SW480 (cell line): ENCODE measurements at regions not wholly inside any gene's neighbourhood (a gene's known extent, or its start where the extent isn't known, plus 50 kb on each side); places are given as distances from the start of the nearest gene placed in this dataset.
A peak's percentile ranks its signal among the peaks of the same experiment; 100 is the strongest.
"Not testable (repeated sequence)": the region's sequence is repeated elsewhere in the genome, so short reads cannot be mapped to it uniquely, and the experiment has no call there.

Experiments
- DNase-seq: peaks from one replicate; pipeline ENCODE4 v3.0.0-alpha.2; 2016; ENCODE audit warnings: low spot score

DNA sequence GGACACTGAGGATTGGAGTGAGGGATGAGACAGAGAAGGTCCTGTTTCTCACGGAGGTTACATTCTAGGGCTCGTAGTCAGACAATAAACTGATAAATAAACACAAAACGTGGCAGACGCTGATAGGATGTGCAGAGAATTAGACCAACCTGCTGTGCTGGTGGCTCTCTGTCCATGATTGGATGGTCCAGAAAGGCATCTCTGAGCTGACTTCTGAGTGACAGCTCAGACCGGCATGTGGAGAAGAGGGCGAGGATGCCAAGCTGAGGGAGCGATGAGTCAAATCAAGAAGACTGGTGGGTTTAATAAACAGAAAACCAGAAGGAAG is 132.3 kb upstream of the TAF11L2 start:
- DNase-seq, result peak; percentile 29

DNA sequence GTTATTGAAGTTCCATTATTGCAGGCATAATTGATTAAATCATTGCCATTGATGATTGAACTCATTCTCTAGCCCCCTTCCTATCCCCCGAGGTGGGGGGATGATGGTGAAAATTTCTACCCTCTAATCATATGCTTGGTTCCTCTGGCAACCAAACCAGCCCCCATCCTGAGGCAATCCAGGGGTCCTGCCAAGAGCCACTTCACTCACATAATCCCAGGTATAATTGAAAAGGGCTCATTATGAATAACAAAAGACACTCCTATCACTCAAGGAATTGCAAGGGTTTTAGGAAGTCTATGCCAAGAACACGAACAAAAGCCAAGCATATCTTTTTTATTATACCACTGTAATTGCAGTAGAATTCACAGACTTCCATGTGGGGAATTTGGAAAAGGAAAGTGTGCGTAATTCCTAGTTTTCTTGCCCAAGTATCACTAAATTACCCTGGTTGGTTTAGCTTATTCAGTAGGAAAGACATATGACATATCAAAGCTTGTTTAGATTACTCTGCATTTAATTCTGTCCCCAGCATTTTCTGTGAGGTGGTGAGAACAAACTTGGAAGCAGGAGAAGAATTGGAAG is 130.7 kb upstream of the TAF11L2 start:
- DNase-seq, result no peak

DNA sequence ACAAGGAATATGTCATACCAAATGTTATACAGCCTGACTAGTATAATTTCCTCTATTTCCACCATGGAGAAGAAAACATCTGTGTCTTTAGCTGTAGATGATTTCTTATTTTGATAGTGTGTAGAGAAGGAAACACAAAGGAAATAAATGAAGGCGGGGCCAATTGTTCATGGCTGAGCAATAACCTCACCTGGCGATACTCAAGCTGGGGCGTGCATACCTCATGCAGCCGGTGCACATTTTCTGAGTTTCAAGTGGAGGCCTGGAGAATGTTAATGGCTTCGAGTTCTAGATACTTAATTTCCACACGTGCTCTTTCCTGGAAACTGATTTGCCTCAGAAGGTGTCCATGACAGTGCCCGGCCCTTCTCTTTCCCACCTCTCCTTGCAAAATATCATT is 127.4 kb upstream of the TAF11L2 start:
- no peak for DNase-seq

DNA sequence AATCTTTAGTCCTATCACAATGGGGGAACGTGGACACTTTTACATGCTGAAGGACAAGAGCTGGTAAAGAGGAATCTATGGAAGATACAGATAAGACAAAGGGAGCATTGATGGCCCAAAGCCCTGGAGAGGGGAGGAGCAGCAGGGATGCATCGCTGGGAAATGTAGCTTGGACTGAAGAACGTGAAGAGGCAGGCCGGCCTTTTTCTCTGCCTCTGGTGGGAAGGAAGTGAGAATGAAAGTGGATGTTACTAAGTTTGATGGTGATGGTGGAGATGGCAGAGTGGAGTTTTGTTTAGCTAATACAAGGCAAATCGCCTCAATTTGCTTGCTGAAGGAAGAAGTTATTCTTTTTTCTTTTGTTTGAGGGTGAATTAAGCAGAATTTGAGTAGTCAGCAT is 124.6 kb upstream of the TAF11L2 start:
- no peak for DNase-seq

DNA sequence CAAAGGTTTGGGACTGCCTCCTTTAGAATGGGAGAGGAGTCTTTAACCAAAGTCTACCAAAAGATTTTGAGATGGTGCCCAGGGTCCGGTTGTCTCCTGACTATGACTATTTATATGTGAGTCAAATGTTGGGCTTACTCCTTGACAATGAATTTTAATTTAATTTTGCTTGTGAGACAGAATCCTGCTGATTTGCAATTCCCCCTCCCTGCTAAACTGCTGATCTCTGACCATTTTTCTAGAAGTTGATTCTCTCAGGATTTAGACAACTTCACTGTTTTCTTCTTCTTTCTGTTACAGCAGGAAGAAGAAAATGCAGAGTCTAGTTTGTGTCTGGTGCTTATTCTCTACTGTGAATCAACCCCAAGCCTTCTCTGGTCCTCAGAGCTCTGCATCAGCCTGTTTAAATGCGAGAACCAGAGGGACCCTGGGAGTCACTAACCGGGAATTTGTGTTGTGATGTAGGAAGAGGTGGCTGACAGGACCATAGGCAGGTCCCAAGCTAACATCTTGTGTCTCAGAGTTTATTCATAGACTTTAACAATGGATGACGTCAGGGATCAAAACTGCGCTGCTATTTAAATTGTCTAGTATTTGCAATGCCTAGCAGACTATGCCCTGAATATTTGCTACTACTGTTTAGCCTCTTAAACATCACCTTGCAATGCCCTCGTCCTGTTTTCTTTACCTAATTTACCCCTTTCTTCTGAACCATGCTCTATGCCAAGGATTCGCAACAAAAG is 124.0 kb upstream of the TAF11L2 start:
- DNase-seq, result no peak

DNA sequence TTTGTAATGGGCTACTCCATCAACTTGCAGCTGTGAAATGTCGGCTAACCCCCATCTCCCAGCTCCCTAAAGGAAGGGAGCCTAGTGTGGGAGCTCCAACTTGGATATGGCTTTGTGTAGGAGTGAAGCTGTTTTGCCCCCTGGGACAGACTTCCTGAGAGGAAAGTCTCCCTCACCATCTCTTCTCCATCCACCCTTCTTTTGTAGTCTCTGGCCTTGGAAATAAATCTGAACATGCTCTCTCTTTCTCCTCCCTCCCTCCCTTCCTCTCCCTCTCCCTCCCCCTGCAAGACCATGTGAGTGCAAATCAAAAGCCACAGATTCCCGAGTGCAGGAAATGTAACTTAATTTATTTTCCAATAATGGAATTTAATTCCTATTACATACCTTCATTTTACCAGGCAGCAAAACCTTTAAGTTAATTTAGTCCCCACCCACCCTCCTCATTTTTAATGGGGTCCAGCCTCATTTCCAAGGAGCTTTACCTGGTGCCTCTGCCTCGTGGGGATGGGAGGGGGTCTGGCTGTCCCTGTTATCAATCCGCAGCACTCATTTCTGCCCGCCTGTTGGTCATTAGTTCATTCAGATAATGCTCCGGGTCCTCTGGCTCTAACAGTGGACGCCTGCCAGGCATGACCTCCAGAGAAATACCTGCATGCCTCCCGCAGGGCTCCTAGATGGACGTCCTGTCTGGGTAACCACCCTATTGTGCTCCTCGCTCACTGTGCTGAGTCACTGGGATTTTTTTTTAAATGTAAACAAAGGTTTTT is 122.9 kb upstream of the TAF11L2 start:
- DNase-seq, result peak; percentile 76

DNA sequence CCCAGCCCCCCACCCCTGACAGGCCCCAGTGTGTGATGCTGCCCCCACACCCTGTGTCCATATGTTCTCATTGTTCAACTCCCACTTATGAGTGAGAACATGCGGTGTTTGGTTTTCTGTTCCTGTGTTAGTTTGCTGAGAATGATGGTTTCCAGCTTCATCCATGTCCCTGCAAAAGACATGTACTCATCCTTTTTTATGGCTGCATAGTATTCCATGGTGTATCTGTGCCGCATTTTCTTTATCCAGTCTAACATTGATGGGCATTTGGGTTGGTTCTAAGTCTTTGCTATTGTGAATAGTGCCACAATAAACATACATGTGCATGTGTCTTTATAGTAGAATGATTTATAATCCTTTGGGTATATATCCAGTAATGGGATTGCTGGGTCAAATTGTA is 122.1 kb upstream of the TAF11L2 start:
- not testable (repeated sequence) for DNase-seq

DNA sequence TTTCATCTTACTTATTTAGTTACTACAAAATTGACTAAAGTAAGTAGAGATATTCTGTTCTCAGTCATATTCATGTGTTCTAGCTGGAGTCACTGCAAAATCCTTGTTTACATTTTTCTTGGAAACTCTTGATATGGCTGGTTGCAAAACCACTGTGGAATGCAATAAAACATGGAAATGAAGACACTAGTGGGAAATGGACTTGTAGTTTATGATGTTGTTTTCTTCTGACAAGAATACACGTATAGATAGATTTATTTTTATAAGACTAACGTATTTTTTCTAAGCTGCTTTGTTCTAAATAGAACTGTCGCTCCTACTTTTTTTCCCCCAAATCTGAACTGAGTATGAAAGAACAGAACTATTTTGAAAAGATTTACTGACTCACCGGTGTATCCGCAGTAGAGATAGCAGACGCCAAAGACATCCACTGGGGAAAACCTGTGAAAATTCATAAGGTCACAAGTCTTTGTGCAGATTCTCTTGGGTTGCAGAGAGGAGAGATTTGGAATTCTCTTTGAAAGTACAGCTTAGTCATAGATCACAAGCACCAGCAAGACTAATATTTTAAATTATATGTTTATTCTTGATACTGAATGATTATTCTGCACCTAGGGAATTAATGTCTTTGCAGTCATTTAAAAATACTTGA is 119.6 kb upstream of the TAF11L2 start:
- DNase-seq, result no peak

DNA sequence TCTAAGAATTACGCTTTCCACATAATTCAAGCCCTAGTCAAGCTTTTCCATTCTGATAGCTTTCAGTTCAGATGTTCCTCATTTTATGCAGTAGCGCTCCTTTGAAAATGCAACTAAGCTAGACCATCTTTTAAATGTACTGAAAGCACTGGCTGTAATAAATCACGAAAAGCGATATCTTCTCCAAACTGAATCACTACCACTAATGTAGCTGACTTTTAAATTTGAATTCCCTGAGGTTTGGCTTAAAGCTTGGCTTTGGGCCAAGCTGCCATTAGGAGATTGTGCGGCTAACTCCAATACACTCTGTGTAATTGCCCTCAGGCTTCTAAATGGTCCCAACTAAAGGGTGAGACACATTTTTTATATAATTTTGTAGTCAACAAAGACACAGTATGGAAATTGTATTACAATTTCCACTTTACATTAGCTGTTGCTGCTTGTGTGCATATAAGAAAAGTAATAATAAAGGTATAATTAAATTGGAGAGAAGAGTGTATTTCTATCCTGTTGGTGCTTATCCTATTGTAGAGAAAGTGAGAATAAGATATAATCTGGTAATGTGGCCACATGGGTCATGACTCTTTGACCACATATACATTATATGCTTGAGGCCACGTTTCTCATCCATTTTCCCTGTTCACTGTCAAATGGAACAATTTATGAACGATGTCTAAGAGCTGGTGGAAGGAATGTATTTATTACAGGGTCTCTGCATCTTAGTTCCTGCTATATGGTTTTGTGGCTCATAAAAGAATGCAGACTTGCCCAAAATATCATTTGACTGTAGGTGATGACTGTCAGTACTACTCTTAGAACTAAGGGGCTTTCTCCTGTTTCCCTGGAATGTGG is 118.7 kb upstream of the TAF11L2 start:
- DNase-seq, result peak; percentile 32

DNA sequence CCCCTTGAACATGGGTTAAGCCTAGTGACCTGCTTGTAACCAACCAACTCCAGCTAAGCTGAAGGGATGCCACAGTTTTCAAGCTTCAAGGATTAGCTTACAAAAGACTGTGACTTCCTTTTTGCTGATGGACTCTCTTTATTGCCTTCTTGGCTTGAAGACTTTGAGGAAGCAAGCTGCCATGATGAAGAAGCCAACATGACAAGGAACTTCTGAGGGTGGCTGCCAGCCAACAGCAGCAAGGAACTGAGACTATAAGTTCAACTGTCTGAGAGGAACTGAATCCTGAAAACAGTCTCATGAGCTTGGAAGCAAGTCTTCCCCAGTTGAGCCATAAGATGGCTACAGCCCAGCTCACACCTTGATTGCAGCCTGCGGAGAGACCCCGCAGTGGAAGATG is 116.1 kb upstream of the TAF11L2 start:
- DNase-seq, result no peak

DNA sequence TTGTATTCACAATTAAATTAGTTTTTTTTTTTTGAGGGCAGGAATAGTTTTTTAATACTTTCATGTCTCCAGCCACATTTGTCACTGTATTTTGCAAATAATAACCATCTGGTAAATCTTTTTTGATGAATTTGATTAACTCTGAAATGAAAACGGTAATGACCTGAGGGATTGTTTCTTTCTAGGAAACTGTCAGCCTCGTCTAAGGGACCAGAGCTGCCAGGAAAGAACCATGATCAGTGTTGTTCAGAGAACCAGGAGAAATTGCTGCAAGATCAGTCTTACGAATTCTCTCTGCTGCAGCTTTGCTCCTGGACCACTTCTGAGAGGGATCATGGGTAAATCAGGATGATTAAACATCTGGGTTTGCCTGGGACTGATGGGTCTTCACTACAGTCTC is 114.5 kb upstream of the TAF11L2 start:
- no peak for DNase-seq

DNA sequence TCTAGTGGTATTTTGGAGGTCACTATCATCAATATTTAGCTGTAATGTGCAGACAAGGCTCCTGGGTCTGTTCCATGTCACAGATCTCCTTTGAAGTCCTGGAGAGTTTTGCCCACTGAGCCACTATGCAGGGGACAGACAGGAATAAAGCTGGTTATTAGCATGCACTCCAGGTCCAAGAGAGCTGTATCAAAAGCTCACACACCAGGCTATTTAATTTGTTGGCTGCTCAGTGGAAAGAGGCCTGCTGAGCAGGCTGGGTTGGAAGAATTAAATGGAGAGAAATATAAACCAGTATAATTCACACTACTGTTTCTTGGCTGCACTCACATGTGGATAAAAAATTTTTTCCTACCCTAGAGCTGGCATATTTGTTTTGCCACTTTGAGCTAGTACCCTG is 113.8 kb upstream of the TAF11L2 start:
- DNase-seq, result no peak

DNA sequence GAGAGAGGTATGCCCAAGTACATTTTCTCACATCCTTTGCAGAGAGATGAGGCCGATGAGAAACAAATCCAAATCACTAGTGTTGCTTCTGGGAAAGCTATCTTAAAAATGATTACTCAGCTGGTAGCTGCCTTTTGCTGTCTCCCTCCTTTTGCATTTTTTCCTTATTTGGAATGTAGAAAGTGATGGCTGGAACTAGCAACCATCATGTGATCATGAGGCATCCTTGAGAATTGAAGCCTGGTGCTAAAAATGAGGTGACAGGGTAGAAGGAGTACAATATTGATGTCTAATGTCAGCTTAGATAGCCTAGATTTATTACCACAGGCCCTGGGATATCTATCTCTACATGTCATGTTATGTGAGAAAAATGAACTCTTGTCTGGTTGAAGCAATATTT is 109.3 kb upstream of the TAF11L2 start:
- DNase-seq, result no peak

DNA sequence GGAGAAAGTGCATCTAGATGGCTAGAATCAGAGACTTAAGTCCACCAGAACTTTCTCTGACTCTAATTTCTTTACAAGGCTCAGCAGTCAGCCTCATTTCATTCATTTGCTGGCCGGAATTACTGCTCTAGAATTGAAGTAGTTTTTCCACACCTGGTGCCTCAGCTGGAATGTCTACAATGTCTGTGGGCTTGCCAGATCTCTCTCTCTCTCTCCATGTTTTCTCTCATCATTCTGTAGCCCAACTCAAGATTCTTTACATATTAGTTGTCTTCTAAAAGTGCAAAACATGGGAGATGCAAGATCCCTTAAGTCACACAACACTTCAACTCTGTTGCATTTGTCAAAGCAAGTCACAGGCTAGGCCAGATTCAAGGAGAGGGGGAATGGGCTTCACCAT is 103.9 kb upstream of the TAF11L2 start:
- no peak for DNase-seq

DNA sequence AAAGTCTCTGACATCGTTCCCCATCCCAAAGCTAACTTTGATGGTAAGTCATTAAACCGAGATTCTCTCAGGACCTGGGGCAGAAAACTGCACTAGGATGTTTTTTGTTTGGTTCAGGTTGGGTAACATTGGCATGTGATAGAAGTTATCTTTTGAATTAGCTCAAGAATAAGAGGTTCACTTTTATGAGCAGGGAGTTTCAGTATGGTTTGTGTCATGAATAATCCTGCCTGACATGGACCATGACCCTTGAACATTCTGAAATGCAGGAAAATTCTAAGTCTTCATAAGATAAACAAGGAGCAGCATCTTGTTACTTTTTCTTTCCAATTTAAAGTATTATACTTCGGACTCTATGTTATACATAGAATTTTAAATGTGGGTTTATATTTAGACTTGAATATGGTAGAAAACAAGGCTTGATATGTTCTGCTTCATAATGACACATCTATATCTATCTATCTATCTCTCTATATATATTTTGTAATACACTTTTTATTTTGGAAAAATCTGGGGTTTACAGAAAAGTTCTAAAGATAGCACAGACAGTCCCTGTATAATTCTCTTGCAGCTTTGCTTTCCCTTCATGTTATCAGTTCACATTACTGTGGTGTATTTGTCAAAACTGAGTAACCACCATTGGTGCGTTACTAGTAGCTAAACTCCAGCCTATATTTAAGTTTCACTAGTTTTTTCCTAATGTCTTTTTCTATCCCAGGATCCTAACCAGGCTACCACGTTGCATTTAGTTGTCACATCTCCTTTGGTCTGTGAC is 102.7 kb upstream of the TAF11L2 start:
- DNase-seq, result no peak

DNA sequence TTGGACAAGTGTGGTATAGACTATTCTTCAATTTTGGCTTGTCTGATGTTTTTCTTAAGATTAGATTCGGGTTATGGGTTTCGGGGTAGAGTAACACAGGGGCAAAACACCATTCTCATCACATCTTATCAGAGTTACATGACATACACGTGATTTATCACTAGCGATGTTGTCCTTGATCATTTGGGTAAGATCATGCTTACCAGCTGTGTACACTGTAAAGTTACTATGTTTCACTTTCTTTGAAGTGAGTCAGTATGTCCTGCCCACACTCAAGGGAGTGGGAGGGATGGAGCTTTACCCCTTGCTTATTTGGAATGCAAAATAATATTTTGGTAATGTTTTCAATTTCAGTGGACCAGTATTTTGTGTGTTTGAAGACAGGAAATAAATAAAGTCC is 101.8 kb upstream of the TAF11L2 start:
- no peak for DNase-seq

DNA sequence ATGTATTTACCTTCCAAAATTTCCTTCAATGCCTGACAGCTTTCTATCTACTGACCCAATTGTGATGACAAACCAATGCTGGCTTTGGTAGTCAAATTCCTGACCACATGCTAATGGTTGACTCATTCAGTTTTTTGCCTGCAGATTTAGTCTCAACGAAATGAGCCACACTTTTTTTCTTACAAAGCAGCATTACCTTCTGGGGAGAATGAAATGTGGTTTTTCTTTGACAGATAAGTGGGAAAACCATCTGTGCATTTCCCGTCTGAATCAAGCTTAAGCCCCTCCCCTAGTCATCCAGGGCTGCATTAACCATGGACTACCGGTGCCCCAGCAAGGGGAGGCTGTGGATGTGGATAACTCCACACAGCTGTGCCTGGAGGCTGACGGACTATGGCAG is 99.6 kb upstream of the TAF11L2 start:
- DNase-seq, result peak; percentile 57

DNA sequence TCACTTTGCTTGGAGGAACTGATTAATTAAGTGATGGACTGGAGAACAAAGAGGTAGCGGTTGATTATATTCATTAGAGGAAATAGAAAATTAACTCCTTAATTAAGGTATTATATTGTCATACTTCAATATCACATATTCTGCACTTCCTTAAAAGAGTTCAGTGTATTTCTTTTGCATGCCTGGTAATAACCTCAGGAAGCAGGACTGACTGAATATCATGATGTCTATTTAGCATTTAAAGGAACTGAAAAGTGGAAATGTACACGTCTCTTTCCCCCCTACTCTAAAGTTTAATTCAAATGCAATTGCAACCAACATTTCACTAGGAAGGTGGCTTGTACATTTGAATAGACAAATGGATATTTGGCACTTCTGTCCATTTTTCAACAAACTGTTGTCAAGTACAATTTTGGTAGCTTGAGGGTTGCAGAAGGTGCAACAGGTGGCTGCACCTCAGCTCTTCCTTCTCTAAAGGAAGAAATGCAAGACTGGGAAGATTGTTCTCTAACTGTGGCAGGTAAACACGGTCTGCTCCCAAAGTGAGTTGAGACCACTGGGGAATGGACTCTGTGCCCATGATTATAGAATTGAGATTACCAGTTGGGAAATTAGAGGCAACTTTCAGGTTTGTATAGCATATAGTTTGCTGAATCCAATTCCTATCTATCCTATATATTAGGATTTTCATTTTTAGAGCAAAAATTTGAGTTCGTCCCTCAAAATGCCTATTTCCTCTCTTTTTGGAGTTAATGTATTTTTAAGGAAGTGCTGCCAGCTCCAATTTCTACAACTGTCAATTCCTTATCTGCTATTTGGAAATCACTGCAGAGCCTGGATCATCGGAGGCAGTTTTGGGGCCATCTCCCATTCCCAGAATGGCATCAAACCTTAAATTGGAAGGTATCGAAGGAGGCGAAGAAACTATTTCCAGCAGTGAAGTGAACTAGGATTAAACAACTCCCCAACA is 98.9 kb upstream of the TAF11L2 start:
- DNase-seq, result no peak

DNA sequence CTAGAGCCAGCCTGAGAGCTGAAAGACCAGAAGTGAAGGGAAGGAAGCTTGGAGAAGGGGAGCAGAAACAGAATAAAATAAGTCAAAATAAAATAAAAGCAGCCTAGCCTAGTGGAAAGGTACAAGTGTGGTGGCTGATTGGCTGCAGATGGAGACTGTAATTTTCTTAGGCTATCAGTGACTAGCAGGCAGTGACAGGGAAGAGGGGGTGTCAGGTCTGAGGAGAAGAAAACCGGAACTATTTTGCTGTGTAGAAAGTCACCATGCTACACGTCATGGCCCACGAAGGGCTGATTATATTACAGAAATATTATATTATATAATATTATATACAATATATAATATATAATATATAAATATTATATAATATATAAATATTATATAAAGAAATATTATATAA is 98.1 kb upstream of the TAF11L2 start:
- DNase-seq, result no peak
